GM23248 (cell line): ENCODE measurements at regions not wholly inside any gene's neighbourhood (a gene's known extent, or its start where the extent isn't known, plus 50 kb on each side); places are given as distances from the start of the nearest gene placed in this dataset.

ENCODE experiments used
- EZH2 ChIP-seq: fragments of 200-600 bp; sonication (generic); IDR thresholded peaks from 2 replicates; pipeline ENCODE4 v1.6.1; 2018; ENCODE audit warnings: antibody characterized with exemption, mild to moderate bottlenecking; ENCODE audit not compliant: insufficient read depth, poor library complexity, severe bottlenecking
- EZH2phosphoT487 ChIP-seq: fragments of 200-600 bp; sonication (generic); IDR thresholded peaks from 2 replicates; pipeline ENCODE4 v1.6.1; 2018; ENCODE audit warnings: antibody characterized with exemption, moderate library complexity, mild to moderate bottlenecking, low read depth; ENCODE audit not compliant: insufficient read depth

GRCh38 chr12:90741611-90742010, 213.4 kb downstream of the CCER1 start:
- no peak for TF ChIP-seq EZH2phosphoT487
- no peak for TF ChIP-seq EZH2
